Spleen (tissue), 7 donors: ENCODE measurements at regions not wholly inside any gene's neighbourhood (a gene's known extent, or its start where the extent isn't known, plus 50 kb on each side); places are given as distances from the start of the nearest gene placed in this dataset.

ENCODE experiments used
- POLR2AphosphoS5 ChIP-seq, 3 donors: sonication (generic); formaldehyde crosslinking; IDR thresholded peaks; one replicate each; pipeline ENCODE4 v1.5.1; 2017; ENCODE audit warnings: antibody characterized with exemption in 3 of 3
- TF ChIP-seq, protein P1 (sequence below), 11 experiments: fragments of 200-600 bp in 7 of 11; fragments of 450-650 bp in 4 of 11; sonication (generic) in 4 of 11; IDR thresholded peaks in 8 of 11; conservative IDR thresholded peaks in 3 of 11; 1 replicate in 7 of 11; 2 replicates in 4 of 11; pipeline versions ENCODE4 v1.4.0 to v1.8.0; 2016 to 2021; ENCODE audit warnings: antibody characterized with exemption in 11 of 11, inconsistent platforms in 4 of 11, mild to moderate bottlenecking in 1 of 11
- donor health status: DM: no; HTN: no; CAD: no; lungs with moderate emphysema.
- donor health status: DM: no; HTN: no; CAD: no.
- donor health status: DM: no; HTN: no; CAD: no.

DNA sequence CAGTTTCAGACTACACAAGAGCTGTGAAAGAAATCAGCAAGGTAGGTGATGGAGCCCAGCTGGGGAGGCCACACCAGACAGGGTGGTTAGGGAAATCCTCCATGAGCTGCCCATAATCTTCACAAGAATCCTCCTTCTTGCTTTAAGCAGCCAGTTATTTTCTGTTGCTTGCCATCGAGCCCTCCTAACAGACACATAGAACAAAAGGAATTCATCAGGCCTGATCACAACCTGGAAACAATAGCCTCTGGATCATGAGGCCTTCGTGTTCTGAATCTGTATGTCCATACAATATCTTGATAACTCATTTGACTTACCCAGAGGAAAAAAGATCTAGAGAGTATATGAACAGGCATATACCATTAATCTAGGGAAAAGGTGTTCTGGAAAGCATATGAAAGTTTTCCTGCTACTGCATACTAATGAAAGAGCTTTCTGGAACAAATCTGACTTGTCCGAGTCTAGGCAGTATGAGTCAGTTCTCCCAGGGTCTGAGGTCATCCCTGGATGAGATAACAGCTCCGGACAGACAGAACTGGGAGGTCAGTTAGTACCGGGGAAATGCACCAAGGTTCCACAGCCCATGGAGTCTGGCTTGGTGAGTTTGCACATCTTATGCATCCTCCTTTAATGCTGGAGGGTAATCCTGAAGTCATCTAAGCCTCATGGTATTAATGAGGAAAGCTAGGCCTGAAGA is 52.8 kb upstream of the ELK3 start:
- TF ChIP-seq POLR2AphosphoS5 (IDR thresholded peaks at IDR 0.05): peak in 1 of 3 donors; percentile 35
- TF ChIP-seq, protein P1, sequence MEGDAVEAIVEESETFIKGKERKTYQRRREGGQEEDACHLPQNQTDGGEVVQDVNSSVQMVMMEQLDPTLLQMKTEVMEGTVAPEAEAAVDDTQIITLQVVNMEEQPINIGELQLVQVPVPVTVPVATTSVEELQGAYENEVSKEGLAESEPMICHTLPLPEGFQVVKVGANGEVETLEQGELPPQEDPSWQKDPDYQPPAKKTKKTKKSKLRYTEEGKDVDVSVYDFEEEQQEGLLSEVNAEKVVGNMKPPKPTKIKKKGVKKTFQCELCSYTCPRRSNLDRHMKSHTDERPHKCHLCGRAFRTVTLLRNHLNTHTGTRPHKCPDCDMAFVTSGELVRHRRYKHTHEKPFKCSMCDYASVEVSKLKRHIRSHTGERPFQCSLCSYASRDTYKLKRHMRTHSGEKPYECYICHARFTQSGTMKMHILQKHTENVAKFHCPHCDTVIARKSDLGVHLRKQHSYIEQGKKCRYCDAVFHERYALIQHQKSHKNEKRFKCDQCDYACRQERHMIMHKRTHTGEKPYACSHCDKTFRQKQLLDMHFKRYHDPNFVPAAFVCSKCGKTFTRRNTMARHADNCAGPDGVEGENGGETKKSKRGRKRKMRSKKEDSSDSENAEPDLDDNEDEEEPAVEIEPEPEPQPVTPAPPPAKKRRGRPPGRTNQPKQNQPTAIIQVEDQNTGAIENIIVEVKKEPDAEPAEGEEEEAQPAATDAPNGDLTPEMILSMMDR (IDR thresholded peaks at IDR 0.05 in 8 of 11, conservative IDR thresholded peaks at IDR 0.05 in 3 of 11): no peak
